ENCODE measurements at regions not wholly inside any gene's neighbourhood (a gene's known extent, or its start where the extent isn't known, plus 50 kb on each side); places are given as distances from the start of the nearest gene placed in this dataset.

DNA sequence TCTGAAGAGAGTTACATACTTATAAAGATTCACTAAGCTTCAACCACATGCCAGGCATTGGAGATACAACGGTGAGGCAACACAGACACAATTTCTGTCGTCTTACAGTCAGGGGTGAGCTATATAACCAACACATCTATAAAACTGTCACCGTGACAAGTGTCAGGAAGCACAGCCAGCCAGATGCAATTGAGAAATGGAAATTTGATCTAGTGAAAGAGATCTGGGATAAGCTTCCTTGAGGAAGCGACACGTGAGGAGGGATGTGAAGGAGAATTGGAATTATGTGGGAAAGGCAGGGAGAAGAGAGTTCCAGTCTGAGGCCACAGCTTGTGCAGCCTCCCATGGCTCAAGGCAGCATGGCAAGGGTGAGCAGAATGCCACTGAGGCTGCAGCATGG is 50.9 kb upstream of the ZNF354B start:
- DNase-seq (ENCODE audit: low read depth): no peak

DNA sequence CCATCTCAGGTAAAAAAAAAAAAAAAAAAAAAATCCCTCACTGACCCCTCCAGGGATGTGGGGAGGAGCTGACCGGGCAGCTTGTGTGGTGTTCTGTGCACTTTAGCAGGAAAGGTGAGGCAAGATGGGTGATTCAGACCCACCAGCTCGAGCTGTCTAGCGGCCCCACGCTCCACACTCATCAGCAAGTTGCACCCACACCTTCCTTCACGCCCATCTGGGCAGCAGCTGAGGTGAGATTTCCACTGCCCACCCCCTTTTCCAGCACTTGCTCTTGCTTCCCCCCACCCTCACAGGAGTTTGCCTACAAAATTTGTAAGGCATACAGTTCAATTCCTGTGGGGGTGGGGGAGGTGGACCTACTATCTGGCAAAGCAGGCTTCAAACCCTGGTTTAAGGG is 58.7 kb upstream of the ZNF354B start:
- DNase-seq (ENCODE audit: low read depth): no peak

GRCh38 chr5:178797546-178798440 is 62.0 kb upstream of the ZNF354B start:
- DNase-seq (ENCODE audit: low read depth): no peak

- no peak for DNase-seq (ENCODE audit: low read depth)
Observed at GRCh38 chr5:178797101-178797521, 62.6 kb upstream of the ZNF354B start.

DNA sequence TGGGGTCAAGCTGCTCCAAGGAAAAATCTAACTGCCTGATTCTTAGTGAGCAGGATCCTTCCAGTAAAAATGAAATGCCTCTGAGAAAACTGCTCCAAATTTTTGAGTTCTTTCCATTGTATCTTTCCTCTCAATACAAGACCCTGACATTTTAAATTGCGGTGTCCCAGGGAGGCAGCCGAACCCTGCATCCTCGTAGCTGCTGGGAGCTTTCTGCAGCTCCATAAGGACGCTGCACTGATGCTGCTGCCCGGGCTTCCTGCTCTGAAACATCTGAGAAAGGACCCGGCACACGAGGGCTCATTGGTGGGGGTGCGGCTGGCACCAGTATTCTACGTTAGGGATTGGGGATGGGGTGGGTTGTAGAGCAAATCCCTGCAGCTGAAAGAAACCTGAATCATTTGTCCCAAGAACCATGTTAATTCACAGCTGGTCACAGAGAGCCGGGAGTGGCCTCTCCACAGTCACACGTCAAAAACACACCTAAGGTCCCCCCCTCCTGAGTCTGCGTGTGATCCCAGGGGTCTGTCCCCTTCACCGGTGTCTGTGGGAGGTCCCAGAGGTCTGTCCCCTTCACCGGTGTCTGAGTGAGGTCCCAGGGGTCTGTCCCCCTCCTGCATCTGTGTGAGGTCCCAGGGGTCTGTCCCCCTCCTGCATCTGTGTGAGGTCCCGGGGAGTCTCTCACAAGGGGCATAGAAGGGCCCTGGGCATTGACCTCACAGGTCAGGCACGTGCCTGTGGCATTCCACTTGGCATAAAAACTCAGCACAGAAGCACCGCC is 63.4 kb upstream of the ZNF354B start:
- no peak for DNase-seq (ENCODE audit: low read depth)

GRCh38 chr5:178794433-178794832 is 64.0 kb upstream of the ZNF354A start:
- no peak for DNase-seq (ENCODE audit: low read depth)

GRCh38 chr5:178793696-178794095 is 63.2 kb upstream of the ZNF354A start:
- DNase-seq (ENCODE audit: low read depth): no peak

DNA sequence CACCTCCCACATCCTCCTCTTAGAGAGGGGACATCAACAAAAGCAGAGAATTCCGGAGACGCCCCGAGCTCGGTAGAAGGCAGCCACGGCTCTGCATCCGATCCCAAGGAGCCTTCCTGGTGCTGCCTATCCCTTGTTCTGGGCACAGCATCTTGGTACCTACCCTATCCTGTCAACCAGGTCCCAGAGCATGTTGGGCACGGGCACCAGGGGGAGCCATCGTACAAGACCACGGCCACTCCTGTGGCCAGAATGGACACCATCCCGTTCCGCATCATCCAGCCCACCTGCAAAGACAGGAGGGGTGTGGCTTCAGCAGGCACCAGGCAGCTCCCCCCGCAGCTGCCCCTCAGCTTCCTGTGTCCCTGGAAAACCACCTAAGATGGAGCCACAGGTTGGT is 62.7 kb upstream of the ZNF354A start:
- DNase-seq (ENCODE audit: low read depth): no peak

DNA sequence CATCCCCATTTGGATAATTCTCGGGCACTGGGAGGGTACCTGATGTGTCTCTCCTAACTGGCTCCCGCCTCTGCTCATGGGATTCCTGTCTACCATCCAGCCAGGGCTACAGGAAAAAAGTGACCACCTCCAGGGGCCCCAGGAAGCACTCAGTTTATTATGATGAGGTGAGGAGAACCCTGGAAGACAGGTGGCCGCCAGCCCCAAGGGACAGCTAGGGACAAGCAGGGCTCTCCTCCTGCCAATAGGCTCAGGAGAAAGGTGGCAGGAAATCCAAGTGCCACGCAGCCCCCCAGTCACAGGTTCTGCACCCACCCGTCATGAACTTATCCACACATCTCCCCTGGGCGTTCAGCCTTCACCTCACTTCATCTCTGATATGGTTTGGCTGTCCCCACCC is 61.5 kb upstream of the ZNF354A start:
- DNase-seq (ENCODE audit: low read depth): no peak

- DNase-seq (ENCODE audit: low read depth): peak; percentile 7
Observed at GRCh38 chr5:178790371-178790770, 59.9 kb upstream of the ZNF354A start.

GRCh38 chr5:178788381-178789085 is 58.1 kb upstream of the ZNF354A start:
- no peak for DNase-seq (ENCODE audit: low read depth)

- no peak for DNase-seq (ENCODE audit: low read depth)
Observed at GRCh38 chr5:178787889-178788288, 57.4 kb upstream of the ZNF354A start.

GRCh38 chr5:178786859-178787499 is 56.5 kb upstream of the ZNF354A start:
- DNase-seq (ENCODE audit: low read depth): peak; percentile 83

DNA sequence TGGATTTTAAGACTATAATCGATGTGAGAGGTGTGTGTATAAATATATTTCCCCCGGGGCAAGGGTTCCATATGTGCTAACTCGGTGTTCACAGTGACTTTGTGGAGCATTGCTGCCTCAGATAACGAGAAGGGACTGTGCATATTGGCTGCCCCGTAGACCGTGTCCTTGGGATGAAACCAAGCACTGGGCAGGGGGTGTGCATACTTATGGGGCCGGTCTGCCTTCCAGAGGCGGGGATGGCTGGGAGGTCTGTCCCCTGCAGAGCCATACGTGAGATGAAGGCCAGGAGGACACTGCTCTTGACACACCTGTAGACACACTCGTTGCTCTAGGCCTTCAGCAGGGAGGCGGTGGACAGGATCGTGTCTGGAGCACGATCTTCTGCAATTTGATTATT is 56.0 kb upstream of the ZNF354A start:
- no peak for DNase-seq (ENCODE audit: low read depth)

GRCh38 chr5:178785999-178786398 is 55.5 kb upstream of the ZNF354A start:
- peak; percentile 91 for DNase-seq (ENCODE audit: low read depth)

DNA sequence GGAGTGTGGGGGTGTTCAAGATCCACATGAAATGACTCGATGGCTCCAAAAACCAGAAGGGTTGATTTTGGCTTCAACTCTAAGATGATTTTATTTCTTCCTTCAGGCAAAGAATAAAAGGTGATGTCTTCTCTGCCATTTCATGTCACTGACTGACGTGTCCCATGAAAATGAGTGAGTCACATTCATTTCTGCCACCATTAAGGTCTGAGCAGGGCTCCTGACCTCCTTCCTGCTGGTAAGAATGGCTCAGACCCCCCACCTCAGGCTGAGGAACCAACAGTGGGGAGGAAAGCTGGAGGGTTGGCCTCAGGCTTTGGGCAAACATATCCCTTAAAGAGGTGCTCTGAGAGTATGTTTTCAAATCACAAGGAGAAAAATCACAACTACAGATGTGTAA is 53.9 kb upstream of the ZNF354A start:
- DNase-seq (ENCODE audit: low read depth): peak; percentile 15

DNA sequence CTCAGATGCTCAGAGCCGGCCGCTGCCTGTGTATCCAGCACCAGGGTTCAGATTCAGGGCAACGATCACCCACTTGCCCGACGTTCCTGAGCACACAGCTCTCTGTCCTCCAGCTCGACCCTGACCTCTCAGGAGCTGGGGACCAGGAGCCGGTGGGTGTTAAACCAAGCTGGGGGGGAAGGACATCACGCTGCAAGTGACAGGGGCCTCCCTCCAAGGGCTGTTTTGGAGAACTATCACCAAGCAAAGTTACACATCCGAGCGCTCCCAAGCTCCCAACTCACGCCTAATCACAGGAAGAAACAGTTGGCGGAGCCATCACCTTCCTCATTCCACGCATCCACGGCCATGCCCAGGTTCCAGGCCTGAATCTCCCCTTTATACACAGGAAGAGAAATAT is 51.5 kb upstream of the ZNF354A start:
- DNase-seq (ENCODE audit: low read depth): no peak

GRCh38 chr5:178780581-178781498 is 50.4 kb upstream of the ZNF354A start:
- DNase-seq (ENCODE audit: low read depth): no peak

Measured in RPMI7951 (cell line).